ENCODE measurements at regions not wholly inside any gene's neighbourhood (a gene's known extent, or its start where the extent isn't known, plus 50 kb on each side); places are given as distances from the start of the nearest gene placed in this dataset.

DNA sequence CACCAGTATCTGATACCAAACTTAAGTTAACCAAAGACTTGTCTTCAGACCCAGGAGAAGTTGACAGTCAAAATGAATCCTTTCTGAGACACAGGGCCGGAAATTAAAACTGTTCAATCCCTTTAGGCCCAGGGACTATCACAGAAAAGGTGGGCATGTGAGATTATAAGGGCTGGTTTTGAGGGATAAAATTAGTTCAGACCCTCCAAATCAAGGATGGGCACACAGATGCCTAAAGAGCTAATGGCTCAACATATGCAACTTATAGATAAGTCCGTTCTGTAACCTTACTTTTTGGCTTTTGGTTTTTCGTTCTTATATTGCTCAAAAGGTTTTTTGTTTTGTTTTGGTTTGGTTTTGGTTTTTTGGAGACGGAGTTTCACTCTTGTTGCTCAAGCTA is 129.6 kb upstream of the ABCA1 start:
- ChIA-PET CTCF (no interaction called here), POLR2A (no interaction called here)
- Histone ChIP-seq H3K27me3 (ENCODE audit: control insufficient read depth in 2 of 2, insufficient read depth in 2 of 2, low read length in 2 of 2) (no peaks in the 10 kb centered on the region), H4K20me1 (replicated peaks; ENCODE audit: control insufficient read depth, extremely low read depth, insufficient read depth, low read length) (no peaks in the 10 kb centered on the region), H3K4me3 (replicated peaks in 1 of 3; ENCODE audit: insufficient read depth in 1 of 3, low read depth in 1 of 3, low read length in 3 of 3) (no peak overlapping the region), H3K4me1 (ENCODE audit: control insufficient read depth, extremely low read depth, insufficient read depth, low read length) (no peaks in the 10 kb centered on the region), H3K9me1 (replicated peaks; ENCODE audit: control insufficient read depth, extremely low read depth, insufficient read depth, low read length) (no peaks in the 10 kb centered on the region), H3K27ac (ENCODE audit: insufficient read depth, low read depth, low read length) (no peak overlapping the region), H3K4me2 (ENCODE audit: insufficient read depth, low read length) (no peak overlapping the region), H3K9me3 (replicated peaks; ENCODE audit: control insufficient read depth, insufficient read depth, low read length) (no peaks in the 10 kb centered on the region), H3K9ac (replicated peaks; ENCODE audit: extremely low read depth, insufficient read depth, low read length) (no peak overlapping the region), H2AFZ (ENCODE audit: low read depth, low read length) (no peak overlapping the region), H3K79me2 (ENCODE audit: control insufficient read depth, insufficient read depth, low read length) (no peaks in the 10 kb centered on the region), H3K36me3 (ENCODE audit: control insufficient read depth in 2 of 2, extremely low read depth in 1 of 2, insufficient read depth in 2 of 2, low read length in 2 of 2) (no peaks in the 10 kb centered on the region)
- TF ChIP-seq CTCF (IDR thresholded peaks at IDR 0.05; ENCODE audit: extremely low read depth in 1 of 2, insufficient read depth in 1 of 2, low read depth in 1 of 2, low read length in 2 of 2) (no peak), EZH2 (IDR thresholded peaks at IDR 0.05; ENCODE audit: borderline replicate concordance, low read depth, low read length, severe bottlenecking) (no peak), POLR2AphosphoS5 (IDR thresholded peaks at IDR 0.05; ENCODE audit: insufficient read depth, low read depth, low read length) (no peak), JUN (IDR thresholded peaks at IDR 0.05; ENCODE audit: borderline replicate concordance, insufficient read depth, insufficient read length, low read depth) (no peak), MYC (IDR thresholded peaks at IDR 0.05; ENCODE audit: low read depth, low read length) (no peak), GATA2 (IDR thresholded peaks at IDR 0.05; ENCODE audit: insufficient read depth, insufficient read length, low read depth, low read length) (no peak), POLR2A (IDR thresholded peaks at IDR 0.05; ENCODE audit: low read depth, low read length) (no peak), FOS (IDR thresholded peaks at IDR 0.05; ENCODE audit: borderline replicate concordance, insufficient read depth, low read length) (no peak)
- TF ChIP-seq, protein P1, sequence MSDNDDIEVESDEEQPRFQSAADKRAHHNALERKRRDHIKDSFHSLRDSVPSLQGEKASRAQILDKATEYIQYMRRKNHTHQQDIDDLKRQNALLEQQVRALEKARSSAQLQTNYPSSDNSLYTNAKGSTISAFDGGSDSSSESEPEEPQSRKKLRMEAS (IDR thresholded peaks at IDR 0.05; ENCODE audit: insufficient read depth, insufficient read length): no peak
- dilution Hi-C loops (cut with MboI; ENCODE audit: extremely low pct_ligation_motif_present, low sequenced_read_pairs): no loop called here
- intact Hi-C loops (cut with micrococcal nuclease): no loop called here
- DNase-seq (ENCODE audit: low read depth, low spot score) (no peak), FAIRE-seq (no peak)
- BruUV-seq (replicated peaks): no TSS peak

Data from endothelial cell of umbilical vein (primary cell).